ENCODE measurements at regions not wholly inside any gene's neighbourhood (a gene's known extent, or its start where the extent isn't known, plus 50 kb on each side); places are given as distances from the start of the nearest gene placed in this dataset.

GRCh38 chr6:92759178-92759577 is 660.2 kb downstream of the EPHA7 start:
- no peak for TF ChIP-seq CTCF (IDR thresholded peaks at IDR 0.05; ENCODE audit: poor library complexity)
- TF ChIP-seq EZH2 (IDR thresholded peaks at IDR 0.05; ENCODE audit: borderline replicate concordance), result no peak
- no peak for TF ChIP-seq EZH2phosphoT487 (IDR thresholded peaks at IDR 0.05; ENCODE audit: low read depth, severe bottlenecking, unreplicated experiment)

Measured in hepatocyte (in vitro differentiated cells).